ENCODE measurements at regions not wholly inside any gene's neighbourhood (a gene's known extent, or its start where the extent isn't known, plus 50 kb on each side); places are given as distances from the start of the nearest gene placed in this dataset.

DNA sequence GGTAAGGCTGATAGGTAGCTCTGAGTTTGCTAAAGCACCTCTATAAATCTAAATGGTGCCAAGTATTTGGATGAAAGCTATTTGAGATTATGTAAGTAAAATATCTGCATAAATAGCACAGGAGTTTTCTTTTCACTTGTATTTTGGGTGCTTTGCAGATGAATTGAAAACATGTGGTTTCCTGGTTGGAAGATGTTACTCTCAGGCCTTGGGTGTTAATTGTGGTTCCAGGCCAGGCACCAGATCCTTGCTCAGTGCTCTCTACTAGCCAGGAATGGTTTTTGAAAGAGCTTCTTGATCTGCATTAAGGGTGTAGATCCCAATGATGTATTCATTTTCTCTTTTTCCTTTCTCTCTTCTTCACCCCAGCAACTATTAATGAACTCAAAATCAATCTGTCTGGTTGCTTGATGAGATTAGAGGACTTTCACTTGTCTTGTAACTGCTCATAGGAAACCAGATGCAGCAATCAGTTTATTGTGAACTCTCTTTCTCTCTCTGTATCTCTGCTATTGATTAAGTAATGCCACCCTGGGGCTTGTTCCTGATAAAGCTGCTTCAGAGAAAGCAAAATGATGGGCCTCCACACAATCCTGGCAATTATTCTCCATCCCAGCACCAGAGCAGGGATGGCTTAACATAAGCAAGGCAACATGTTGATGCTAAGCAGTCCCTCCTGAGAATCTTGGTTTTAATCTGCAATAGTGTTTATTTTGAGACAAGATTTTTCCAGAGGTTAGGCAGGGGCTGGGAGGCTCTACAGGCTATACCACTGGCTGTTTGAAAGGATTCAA lies 147.0 kb upstream of the NTM start:
- TF ChIP-seq, protein P1, sequence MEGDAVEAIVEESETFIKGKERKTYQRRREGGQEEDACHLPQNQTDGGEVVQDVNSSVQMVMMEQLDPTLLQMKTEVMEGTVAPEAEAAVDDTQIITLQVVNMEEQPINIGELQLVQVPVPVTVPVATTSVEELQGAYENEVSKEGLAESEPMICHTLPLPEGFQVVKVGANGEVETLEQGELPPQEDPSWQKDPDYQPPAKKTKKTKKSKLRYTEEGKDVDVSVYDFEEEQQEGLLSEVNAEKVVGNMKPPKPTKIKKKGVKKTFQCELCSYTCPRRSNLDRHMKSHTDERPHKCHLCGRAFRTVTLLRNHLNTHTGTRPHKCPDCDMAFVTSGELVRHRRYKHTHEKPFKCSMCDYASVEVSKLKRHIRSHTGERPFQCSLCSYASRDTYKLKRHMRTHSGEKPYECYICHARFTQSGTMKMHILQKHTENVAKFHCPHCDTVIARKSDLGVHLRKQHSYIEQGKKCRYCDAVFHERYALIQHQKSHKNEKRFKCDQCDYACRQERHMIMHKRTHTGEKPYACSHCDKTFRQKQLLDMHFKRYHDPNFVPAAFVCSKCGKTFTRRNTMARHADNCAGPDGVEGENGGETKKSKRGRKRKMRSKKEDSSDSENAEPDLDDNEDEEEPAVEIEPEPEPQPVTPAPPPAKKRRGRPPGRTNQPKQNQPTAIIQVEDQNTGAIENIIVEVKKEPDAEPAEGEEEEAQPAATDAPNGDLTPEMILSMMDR (conservative IDR thresholded peaks at IDR 0.05 in 1 of 2, IDR thresholded peaks at IDR 0.05 in 1 of 2; ENCODE audit: low read depth in 1 of 2, low read length in 2 of 2) = no peak
- TF ChIP-seq EZH2 (IDR thresholded peaks at IDR 0.05; ENCODE audit: low read length, missing control alignments) = no peak
